ENCODE measurements at regions not wholly inside any gene's neighbourhood (a gene's known extent, or its start where the extent isn't known, plus 50 kb on each side); places are given as distances from the start of the nearest gene placed in this dataset.

DNA sequence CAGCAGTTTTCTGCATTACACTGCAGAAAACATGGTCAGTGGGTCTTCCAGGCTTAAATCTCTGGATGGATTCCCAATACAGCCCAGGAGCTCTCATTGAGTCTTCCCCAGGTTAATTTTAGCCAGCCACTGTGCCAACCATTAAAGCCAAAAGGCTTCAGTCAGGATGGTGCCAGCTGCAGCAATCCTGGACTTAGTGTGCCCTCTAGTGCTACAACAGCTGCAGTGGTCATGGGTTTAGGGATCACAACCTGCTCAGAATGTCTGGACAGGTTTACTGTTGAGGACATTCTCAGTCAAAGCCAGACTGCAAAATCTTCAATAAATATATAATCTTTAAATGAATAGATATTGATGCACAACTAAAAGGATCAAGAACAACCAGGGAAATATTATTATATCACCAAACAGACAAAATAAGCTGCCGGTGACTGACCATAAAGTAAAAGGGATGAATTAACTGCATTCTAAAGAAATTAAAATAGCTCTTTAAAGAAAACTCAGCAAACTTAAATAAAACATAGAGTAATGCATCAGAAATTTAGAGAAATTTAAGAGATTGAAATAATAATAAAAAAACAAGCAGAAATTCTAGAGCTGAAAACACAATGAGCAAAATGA is 639.9 kb downstream of the SPOCK3 start:
- DNase-seq (ENCODE audit: low read depth in 4 of 4, low spot score in 3 of 4): peak in 2 of 4 donors; percentile 2 to 11

DNA sequence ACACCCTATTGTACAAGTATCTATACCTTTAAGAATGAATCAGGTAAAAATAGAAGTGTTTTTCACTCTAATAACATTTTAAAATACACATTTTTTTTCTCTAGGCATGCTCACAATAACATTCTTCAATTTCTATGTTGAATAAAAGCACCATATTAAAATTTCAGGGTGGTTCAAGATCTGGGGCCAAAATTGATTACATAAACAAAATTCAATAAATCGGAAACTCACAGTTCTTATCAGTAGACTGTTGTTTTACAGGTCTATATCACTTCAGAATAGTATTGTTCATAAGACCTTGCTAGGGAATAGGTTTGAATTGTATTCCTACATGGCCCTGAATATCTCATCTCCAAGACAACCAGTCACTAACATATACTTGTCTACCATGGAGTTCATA is 634.0 kb downstream of the SPOCK3 start:
- no peak for DNase-seq (ENCODE audit: low read depth in 4 of 4, low spot score in 3 of 4)

DNA sequence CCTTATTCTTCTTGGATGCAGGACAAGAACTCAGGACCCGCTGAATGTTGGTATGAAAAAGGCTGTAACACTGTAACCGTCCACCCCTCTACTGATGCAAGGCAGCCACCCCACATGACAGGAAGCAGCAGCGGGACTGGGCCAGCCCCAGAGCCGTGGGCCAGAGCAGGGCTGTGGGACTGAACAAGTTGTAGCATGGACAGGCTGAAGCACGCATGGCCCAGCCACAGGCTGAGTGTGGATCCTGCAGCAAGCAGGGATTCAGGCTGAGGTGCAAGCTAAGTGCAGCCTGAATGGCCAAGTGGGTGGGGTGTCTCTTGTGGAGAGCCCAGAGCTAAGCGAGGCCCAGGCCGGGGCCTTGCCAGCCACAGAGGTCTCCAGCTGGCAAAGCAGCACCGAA is 632.2 kb downstream of the SPOCK3 start:
- DNase-seq (ENCODE audit: low read depth in 4 of 4, low spot score in 3 of 4): no peak

DNA sequence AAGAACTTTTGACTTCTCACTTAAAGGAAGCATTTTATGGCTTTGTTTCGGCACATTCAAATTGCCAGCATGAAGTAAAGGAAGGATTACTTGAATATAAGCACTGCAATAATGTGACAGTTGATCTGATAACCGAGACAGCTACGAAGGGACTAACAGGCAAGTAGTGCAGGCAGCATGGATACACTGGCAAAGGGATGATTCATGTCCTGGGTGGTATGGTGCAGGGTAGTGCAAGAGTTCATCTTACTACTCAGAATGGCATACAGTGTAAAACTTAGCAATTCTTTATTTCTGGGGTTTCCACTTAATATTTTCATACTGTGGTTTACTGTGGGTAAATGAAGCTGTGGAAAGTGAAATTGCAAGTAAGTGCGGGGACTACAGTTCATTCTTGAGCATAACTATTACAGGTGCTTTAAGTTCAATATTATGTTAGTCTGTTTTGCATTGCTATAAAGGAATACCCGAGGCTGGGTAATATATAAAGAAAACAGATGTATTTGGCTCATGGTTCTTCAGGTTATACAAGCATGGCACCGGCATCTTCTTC is 611.8 kb downstream of the SPOCK3 start:
- DNase-seq (ENCODE audit: low read depth in 4 of 4, low spot score in 3 of 4): no peak

DNA sequence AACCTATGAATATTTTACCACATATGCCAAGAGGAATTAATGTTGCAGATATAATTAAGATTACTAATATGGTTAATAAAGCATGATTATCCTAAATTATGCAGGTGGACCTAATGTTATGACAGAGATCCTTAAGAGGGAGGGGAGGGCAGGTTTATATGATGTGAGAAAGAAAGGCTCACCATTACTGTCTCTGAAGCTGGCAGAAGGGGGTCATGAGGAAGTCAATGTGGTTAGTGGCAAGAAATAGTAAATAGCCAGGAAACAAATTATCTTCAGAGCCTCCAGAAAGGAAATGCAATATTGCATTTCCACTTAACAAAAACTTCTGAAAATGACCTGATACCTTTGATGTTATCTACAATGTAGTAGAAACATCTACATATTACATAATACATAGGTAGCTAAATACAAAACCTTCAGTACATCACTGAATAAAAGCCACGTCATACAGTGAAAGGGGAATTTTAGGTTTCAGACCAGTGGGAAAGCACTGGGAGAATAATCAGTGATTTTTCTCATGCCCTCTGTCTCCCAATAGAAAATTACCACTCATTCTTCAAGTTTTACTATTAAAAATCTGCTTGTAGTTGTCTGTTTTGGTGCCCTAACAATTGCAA is 609.2 kb downstream of the SPOCK3 start:
- no peak for DNase-seq (ENCODE audit: low read depth in 4 of 4, low spot score in 3 of 4)

DNA sequence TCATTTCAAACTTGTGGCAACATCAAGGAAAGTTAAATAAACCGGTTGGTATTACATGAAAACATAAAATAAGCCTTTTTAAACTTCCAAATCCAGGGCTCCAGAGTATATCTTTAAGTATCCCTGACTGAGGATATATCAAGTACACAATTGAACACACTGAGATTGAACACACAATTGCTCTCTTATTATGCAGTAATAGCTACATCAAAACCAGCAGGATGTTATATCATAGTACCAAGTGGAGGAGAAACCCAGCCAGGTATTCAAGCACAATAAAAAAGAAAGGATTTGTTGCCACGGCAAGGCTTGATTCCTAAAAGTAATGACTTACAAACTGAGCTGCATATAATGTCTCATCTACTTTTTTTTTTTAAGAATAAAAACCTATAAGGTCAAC is 605.8 kb downstream of the SPOCK3 start:
- DNase-seq (ENCODE audit: low read depth in 4 of 4, low spot score in 3 of 4): no peak

DNA sequence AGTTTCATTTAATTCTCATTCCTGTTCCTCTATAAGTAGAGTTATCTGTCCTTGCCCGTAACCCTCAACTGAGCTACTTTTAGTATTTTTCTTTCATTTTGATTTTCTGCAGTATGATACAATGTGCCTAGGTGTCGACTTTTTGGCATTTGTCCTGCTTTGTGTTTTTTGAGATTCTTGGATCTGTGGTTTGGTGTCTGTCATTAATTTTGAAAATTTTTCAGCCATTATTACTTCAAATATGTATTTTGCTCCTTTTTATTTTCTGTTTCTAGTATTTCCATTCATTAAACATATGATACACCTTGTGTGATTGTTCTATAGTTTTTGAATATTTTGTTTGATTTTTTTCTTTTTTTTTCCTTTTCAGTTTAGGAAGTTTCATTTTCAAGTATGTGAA is 598.9 kb downstream of the SPOCK3 start:
- no peak for DNase-seq (ENCODE audit: low read depth in 4 of 4, low spot score in 3 of 4)

DNA sequence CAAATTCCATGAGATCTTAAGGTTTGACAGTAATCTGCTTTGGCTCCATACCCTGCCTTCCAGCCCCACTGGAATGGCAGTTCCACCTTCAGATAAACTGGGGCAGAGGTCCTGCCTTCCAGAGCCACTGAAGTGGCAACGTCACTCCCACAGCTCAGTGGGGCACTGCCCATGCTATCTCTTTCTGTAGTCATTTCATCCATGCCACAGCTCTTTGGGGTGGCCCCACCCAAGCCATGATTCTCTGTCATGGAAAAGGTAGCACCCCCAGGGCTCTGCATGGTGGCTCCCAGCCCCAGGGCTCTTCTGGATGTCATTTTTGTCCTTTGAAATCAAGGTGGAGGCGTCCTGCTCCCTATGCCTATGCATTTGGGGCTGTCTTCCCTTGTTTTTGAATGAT is 596.5 kb downstream of the SPOCK3 start:
- DNase-seq (ENCODE audit: low read depth in 4 of 4, low spot score in 3 of 4): no peak

DNA sequence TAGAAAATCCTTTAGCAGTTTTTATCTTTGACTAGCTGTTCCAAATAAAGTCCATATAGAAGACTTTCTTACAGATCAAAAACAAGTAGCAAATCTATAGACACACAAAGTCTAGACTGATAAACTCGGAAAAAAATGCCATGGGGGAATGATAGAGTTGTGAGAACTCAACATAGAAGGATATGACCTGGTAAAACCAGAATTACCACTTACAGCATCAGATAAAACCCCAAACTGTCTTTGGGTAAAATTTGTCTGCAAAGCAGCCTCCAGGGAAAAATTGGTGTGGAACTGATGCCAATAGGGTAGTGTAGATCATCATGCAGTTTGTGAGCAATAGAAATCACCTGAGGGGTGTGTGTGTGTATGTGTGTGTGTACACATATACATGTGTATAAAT is 579.1 kb downstream of the SPOCK3 start:
- no peak for DNase-seq (ENCODE audit: low read depth in 4 of 4, low spot score in 3 of 4)

DNA sequence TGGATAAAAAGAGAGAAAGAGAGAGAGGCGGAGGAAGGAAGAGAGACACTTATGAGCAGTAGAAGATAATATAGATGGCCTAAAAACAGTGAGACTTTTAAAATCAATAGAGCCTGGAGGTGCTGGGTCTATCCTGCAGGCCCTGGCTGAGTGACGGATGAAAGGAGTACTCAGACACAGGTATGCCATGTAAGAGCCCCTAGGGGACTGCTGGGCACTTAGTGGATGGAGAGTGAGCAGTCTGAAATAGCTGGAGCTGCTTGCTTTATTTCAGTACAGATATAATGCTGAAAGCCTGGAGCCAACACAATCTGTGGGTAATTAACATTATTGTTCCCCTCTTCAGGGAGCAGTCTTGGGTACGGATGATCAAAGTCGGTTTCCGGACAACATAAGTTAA is 578.6 kb downstream of the SPOCK3 start:
- no peak for DNase-seq (ENCODE audit: low read depth in 4 of 4, low spot score in 3 of 4)

DNA sequence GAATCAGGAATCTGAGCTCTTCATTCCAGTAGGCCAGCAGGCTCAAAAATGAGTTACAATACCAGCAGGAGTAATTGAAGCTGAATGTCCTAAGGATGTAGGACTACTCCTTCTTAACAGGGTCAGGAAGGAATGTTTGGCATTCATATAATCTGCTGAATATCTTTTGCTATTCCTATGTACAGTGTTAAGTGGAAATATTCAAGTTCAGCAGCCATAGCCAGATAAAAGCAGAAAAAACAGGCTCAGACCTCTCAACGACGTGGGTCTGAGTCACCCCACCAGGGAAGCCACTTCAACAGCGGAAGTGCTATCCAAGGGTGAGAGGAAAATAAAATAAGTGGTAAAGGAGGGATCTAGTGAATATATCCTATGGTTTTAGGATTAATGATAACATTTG is 577.0 kb downstream of the SPOCK3 start:
- no peak for DNase-seq (ENCODE audit: low read depth in 4 of 4, low spot score in 3 of 4)

DNA sequence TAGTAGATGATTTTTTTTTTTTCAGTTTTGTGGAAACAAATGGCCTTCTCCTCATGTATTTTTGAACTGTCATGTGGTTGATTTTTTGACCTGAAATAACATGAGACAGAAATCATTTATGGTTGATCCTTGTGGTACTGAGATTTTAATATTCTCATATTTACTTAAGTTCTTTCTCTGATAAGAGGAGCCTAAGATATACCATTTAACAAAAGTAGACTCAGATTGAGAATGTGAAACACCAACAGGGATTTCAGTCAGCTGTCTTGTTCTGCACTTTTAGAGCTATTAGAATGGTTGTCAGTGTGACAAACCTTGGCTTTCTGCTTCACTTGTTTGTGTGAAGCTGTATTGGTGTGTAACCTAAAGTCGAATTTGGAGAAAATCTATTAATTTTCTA is 575.7 kb downstream of the SPOCK3 start:
- no peak for DNase-seq (ENCODE audit: low read depth in 4 of 4, low spot score in 3 of 4)

DNA sequence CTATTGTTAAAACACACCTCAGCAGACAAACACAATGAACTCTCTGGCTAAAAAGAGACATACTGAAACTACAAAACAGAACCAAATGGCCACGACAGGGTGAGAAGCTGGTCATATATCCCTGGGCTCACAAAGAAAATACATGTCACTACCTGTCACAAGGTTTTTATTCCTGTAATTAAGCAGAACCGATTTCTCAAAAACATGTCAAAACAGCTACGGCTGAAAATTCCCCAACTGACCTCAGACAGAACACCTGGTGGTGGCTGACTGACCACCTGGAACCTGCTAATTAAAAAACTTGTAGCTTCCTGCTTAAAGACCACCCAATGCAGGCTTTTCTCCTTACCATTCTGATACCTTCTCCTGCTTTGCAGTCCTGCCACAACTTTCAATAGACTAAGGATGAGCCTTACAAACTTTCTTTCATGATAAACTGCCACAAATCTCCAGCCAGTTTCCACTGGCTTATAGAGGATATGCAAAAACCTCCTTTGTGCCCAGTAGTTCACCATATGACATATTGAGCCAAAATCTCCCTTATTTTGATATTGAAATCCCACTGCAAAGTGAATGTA is 571.9 kb downstream of the SPOCK3 start:
- no peak for DNase-seq (ENCODE audit: low read depth in 4 of 4, low spot score in 3 of 4)

DNA sequence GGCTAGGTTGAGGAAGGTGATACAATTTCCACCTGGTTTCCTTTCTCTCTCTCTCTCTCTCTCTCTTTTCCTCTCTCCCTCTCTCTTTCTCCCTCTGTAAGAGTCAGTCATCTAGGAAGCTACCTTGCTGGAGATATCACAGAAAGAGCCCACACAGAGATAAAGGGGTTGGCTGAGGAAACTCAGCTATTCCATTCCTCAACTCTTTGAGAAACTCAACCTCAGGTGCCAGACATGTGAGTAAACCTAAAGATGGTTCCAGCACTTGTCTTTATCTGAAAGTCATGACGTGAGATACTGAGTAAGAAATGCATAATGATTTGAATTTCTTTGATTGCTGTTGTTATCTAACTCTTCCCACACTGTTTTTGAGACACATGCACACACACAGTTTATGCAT is 564.0 kb downstream of the SPOCK3 start:
- DNase-seq (ENCODE audit: low read depth in 4 of 4, low spot score in 3 of 4): no peak

DNA sequence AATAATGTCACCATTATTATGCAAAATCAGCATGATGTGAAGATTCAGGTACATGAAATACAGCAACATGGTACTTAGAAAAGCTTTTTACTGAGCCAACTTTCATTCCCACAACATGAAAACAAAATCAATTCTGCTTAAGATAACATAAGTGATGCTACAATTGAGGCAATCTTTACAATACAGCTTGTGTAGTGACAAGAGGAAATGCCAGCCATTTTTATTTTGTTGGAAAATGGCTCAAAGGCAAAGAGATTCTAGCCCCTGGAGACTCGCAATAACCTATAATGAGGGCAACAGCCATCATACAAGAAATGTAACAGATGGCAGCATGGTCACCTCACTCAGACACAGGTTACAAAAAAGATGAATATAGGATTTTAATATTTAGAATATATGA is 560.4 kb downstream of the SPOCK3 start:
- DNase-seq (ENCODE audit: low read depth in 4 of 4, low spot score in 3 of 4): no peak

DNA sequence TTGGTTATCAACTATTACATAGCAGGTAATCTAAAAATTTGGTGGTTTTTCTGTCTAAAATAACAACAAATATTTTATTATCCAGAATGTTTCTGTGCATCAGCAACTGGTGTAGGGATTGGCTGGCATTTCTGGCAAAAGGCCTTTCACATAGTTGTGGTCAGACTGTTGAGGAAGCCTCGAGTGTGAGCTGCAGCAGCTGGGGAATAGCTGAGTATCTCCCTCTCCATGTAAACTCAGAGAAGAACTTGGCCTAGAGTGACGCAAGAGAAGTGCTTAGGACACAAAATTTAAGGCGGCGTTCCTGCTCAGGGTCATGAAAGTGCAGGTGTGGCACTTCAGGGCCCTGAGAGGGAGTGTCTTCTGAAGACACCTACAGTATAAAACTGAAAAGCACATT is 558.9 kb downstream of the SPOCK3 start:
- DNase-seq (ENCODE audit: low read depth in 4 of 4, low spot score in 3 of 4): no peak

DNA sequence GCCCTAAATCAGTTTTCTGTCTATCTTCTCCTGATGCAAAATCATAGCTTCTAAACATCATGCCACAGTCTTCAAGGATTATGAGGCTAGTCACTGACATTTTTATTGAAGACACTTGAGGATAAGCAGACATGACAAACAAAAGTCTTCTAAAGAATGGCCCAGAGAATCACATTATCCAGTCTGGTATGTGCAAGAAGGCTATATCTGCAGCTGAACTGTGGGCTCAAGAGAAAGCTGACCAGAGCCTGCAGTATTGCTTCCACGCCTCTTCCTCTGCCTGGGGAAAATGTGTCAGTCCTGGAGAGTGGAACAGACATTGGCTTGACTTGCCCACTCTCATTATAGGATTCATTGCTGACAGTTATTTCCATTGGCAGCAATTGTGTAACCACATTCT is 553.5 kb downstream of the SPOCK3 start:
- no peak for DNase-seq (ENCODE audit: low read depth in 4 of 4, low spot score in 3 of 4)

DNA sequence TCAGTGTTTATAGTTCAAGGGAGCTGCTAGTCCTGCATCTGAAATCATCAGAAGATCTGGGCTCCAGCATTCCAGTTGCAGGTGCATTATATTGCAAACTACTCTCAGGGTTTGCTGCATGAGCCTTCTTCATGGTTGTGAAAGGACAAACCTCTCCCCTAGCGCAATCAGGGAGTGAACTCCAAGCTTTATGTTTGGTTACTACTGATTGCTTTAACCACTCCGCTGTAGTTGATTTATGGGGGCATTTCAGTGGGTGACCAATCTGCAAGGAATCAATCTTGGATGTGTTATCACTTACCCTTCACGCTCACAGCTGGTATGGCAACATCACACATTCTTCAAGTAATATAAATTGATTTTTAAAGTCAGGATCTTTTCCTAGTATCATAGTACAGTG is 552.1 kb downstream of the SPOCK3 start:
- no peak for DNase-seq (ENCODE audit: low read depth in 4 of 4, low spot score in 3 of 4)

All from left renal pelvis (tissue), 4 donors.